Endothelial cell of umbilical vein (primary cell): ENCODE measurements at regions not wholly inside any gene's neighbourhood (a gene's known extent, or its start where the extent isn't known, plus 50 kb on each side); places are given as distances from the start of the nearest gene placed in this dataset.

Experiments used
- BruUV-seq: library from RNA; stranded (reverse); fragments of 400-500 nt; replicated peaks from 2 replicates; lab custom pipeline; 2021; lab: Mats Ljungman, UMichigan
- CTCF ChIA-PET: fragments of 300-600, 350-600 bp; sonication (Branson Sonifier 250); formaldehyde crosslinking; loops from one replicate; lab custom pipeline; 2021; ENCODE audit warnings: antibody characterized with exemption, inconsistent platforms; lab: Charles Lee
- POLR2A ChIA-PET: fragments of 300-600, 350-600 bp; sonication (Branson Sonifier 250); formaldehyde crosslinking; loops from one replicate; lab custom pipeline; 2021; ENCODE audit warnings: antibody characterized with exemption, inconsistent platforms; lab: Charles Lee
- DNase-seq: peaks from one replicate; pipeline ENCODE4 v3.0.0-alpha.2; 2011; ENCODE audit warnings: low read depth, low spot score
- FAIRE-seq: peaks from 2 replicates; lab custom pipeline; 2011; peaks lifted over from hg19 to GRCh38; lab: Jason Lieb, UNC
- H2AFZ ChIP-seq: 2 replicates; pipeline ENCODE4 v1.6.0; 2012; ENCODE audit warnings: low read depth, low read length, control low read depth, inconsistent platforms
- H3K27ac ChIP-seq: 2 replicates; pipeline ENCODE4 v1.5.1; 2011; ENCODE audit warnings: low read depth, mild to moderate bottlenecking, control low read depth, low read length, moderate library complexity; ENCODE audit not compliant: insufficient read depth
- H3K27me3 ChIP-seq, 2 experiments: 2 replicates each; pipeline versions ENCODE4 v1.6.0 to v1.6.1; 2011; ENCODE audit warnings: low read length in 2 of 2, mixed read lengths in 1 of 2; ENCODE audit not compliant: control insufficient read depth in 2 of 2, insufficient read depth in 2 of 2
- H3K36me3 ChIP-seq, 2 experiments: 2 replicates in 1 of 2; 3 replicates in 1 of 2; pipeline ENCODE4 v1.5.1; 2011; ENCODE audit warnings: low read length in 2 of 2, mild to moderate bottlenecking in 1 of 2, moderate library complexity in 1 of 2; ENCODE audit not compliant: control insufficient read depth in 2 of 2, insufficient read depth in 2 of 2; ENCODE audit errors: extremely low read depth in 1 of 2
- H3K4me1 ChIP-seq: 3 replicates; pipeline ENCODE4 v1.5.1; 2011; ENCODE audit warnings: mild to moderate bottlenecking, low read length; ENCODE audit not compliant: control insufficient read depth, insufficient read depth; ENCODE audit errors: extremely low read depth
- H3K4me2 ChIP-seq: 2 replicates; pipeline ENCODE4 v1.6.1; 2011; ENCODE audit warnings: low read length, control low read depth, mixed read lengths; ENCODE audit not compliant: insufficient read depth
- H3K4me3 ChIP-seq, 3 experiments: fragments of 200-600 bp in 1 of 3; sonication (generic), shearing (Covaris generic) in 1 of 3; replicated peaks in 1 of 3; 2 replicates each; pipeline ENCODE4 v1.5.1; 2011 to 2016; ENCODE audit warnings: control low read depth in 3 of 3, low read length in 3 of 3, mild to moderate bottlenecking in 2 of 3, inconsistent platforms in 1 of 3, low read depth in 1 of 3, moderate library complexity in 1 of 3; ENCODE audit not compliant: insufficient read depth in 1 of 3
- H3K79me2 ChIP-seq: 2 replicates; pipeline ENCODE4 v1.6.0; 2012; ENCODE audit warnings: low read length, inconsistent platforms; ENCODE audit not compliant: control insufficient read depth, insufficient read depth
- H3K9ac ChIP-seq: replicated peaks from 2 replicates; pipeline ENCODE3; 2011; ENCODE audit warnings: low read length, control low read depth; ENCODE audit not compliant: insufficient read depth; ENCODE audit errors: extremely low read depth
- H3K9me1 ChIP-seq: replicated peaks from 3 replicates; pipeline ENCODE4 v1.6.0; 2011; ENCODE audit warnings: mild to moderate bottlenecking, low read length; ENCODE audit not compliant: control insufficient read depth, insufficient read depth; ENCODE audit errors: extremely low read depth
- H3K9me3 ChIP-seq: replicated peaks from 2 replicates; pipeline ENCODE4 v1.5.1; 2012; ENCODE audit warnings: low read length, inconsistent platforms; ENCODE audit not compliant: control insufficient read depth, insufficient read depth
- H4K20me1 ChIP-seq: replicated peaks from 2 replicates; pipeline ENCODE3; 2011; ENCODE audit warnings: mild to moderate bottlenecking, low read length; ENCODE audit not compliant: control insufficient read depth, insufficient read depth; ENCODE audit errors: extremely low read depth
- EZH2 ChIP-seq: IDR thresholded peaks from 2 replicates; pipeline ENCODE4 v1.6.1; 2012; ENCODE audit warnings: borderline replicate concordance, low read depth, mild to moderate bottlenecking, moderate library complexity, low read length, inconsistent platforms; ENCODE audit not compliant: severe bottlenecking
- FOS ChIP-seq: IDR thresholded peaks from 2 replicates; pipeline ENCODE4 v1.6.1; 2011; ENCODE audit warnings: mild to moderate bottlenecking, low read length, moderate library complexity, borderline replicate concordance; ENCODE audit not compliant: insufficient read depth
- GATA2 ChIP-seq: IDR thresholded peaks from 2 replicates; pipeline ENCODE4 v1.7.0; 2011; ENCODE audit warnings: low read depth, mild to moderate bottlenecking, moderate library complexity, mixed read lengths, low read length; ENCODE audit not compliant: insufficient read length, insufficient read depth
- JUN ChIP-seq: IDR thresholded peaks from 2 replicates; pipeline ENCODE4 v1.6.1; 2011; ENCODE audit warnings: borderline replicate concordance, low read depth; ENCODE audit not compliant: insufficient read length, insufficient read depth
- MYC ChIP-seq: IDR thresholded peaks from one replicate; pipeline ENCODE4 v1.6.1; 2011; ENCODE audit warnings: mild to moderate bottlenecking, low read depth, low read length
- POLR2A ChIP-seq: IDR thresholded peaks from 2 replicates; pipeline ENCODE4 v1.6.1; 2012; ENCODE audit warnings: low read depth, mild to moderate bottlenecking, control low read depth, low read length
- POLR2AphosphoS5 ChIP-seq: IDR thresholded peaks from 2 replicates; pipeline ENCODE4 v1.6.1; 2012; ENCODE audit warnings: low read depth, mild to moderate bottlenecking, control low read depth, low read length, moderate library complexity; ENCODE audit not compliant: insufficient read depth
- dilution Hi-C: fragments of 300-500 bp; cut with MboI; formaldehyde crosslinking; loops from one replicate; pipeline ENCODE4 v1.15.0; 2019; ENCODE audit warnings: low sequenced_read_pairs; ENCODE audit not compliant: extremely low pct_ligation_motif_present
- intact Hi-C: fragments of 100-400 bp; cut with micrococcal nuclease; formaldehyde crosslinking; loops from one replicate; pipeline ENCODE4 v1.10.0; 2022
- TF ChIP-seq, protein P1 (sequence below): IDR thresholded peaks from 2 replicates; pipeline ENCODE4 v1.6.1; 2011; ENCODE audit not compliant: insufficient read depth, insufficient read length
- TF ChIP-seq, protein P2 (sequence below), 2 donors: IDR thresholded peaks; 1 replicate in 1 of 2; 2 replicates in 1 of 2; pipeline ENCODE4 v1.5.1; 2011; ENCODE audit warnings: low read length in 2 of 2, mild to moderate bottlenecking in 2 of 2, moderate library complexity in 2 of 2, control low read depth in 1 of 2, inconsistent platforms in 1 of 2, low read depth in 1 of 2; ENCODE audit not compliant: insufficient read depth in 1 of 2; ENCODE audit errors: extremely low read depth in 1 of 2

DNA sequence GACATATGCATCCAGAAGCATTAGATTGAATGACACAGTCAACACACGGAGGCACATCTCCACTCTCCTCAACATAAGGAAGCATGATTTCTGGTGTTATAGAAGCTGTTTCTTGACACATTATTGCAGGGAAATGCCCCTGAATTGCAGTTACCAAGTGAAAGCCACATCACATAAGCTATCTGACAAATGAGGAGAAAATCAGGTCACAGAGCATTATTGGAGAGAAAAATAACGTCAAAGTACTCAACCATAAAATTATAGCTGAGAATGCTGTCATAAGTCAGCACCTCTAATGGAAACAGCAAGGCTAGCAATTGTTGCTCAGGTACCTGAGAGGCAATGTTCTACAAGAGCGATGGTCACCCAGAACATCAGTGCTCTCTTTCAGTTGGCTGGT, 169.9 kb upstream of the PALMD start:
- POLR2A ChIA-PET = no interaction called here
- FAIRE-seq (no peak), DNase-seq (no peak)
- no peak overlapping the region for H3K4me2 ChIP-seq
- intact Hi-C loops = no loop called here
- CTCF ChIA-PET = no interaction called here
- H3K27ac ChIP-seq = no peak overlapping the region
- no peaks in the 10 kb centered on the region for H3K9me3 ChIP-seq
- no peaks in the 10 kb centered on the region for H3K27me3 ChIP-seq
- H3K36me3 ChIP-seq = no peaks in the 10 kb centered on the region
- H4K20me1 ChIP-seq = no peaks in the 10 kb centered on the region
- no peak overlapping the region for H3K4me3 ChIP-seq
- no peak for TF ChIP-seq GATA2
- TF ChIP-seq, protein P1, sequence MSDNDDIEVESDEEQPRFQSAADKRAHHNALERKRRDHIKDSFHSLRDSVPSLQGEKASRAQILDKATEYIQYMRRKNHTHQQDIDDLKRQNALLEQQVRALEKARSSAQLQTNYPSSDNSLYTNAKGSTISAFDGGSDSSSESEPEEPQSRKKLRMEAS = no peak
- TF ChIP-seq POLR2A = no peak
- TF ChIP-seq FOS = no peak
- no peak for TF ChIP-seq EZH2
- no peak for TF ChIP-seq POLR2AphosphoS5
- TF ChIP-seq MYC = no peak
- no peak for TF ChIP-seq JUN
- TF ChIP-seq, protein P2, sequence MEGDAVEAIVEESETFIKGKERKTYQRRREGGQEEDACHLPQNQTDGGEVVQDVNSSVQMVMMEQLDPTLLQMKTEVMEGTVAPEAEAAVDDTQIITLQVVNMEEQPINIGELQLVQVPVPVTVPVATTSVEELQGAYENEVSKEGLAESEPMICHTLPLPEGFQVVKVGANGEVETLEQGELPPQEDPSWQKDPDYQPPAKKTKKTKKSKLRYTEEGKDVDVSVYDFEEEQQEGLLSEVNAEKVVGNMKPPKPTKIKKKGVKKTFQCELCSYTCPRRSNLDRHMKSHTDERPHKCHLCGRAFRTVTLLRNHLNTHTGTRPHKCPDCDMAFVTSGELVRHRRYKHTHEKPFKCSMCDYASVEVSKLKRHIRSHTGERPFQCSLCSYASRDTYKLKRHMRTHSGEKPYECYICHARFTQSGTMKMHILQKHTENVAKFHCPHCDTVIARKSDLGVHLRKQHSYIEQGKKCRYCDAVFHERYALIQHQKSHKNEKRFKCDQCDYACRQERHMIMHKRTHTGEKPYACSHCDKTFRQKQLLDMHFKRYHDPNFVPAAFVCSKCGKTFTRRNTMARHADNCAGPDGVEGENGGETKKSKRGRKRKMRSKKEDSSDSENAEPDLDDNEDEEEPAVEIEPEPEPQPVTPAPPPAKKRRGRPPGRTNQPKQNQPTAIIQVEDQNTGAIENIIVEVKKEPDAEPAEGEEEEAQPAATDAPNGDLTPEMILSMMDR (IDR thresholded peaks at IDR 0.05; ENCODE audit: extremely low read depth in 1 of 2, insufficient read depth in 1 of 2, low read depth in 1 of 2, low read length in 2 of 2) = no peak
- H3K9ac ChIP-seq = no peak overlapping the region
- no peaks in the 10 kb centered on the region for H3K9me1 ChIP-seq
- H3K79me2 ChIP-seq = no peaks in the 10 kb centered on the region
- dilution Hi-C loops = no loop called here
- BruUV-seq = no TSS peak
- no peaks in the 10 kb centered on the region for H3K4me1 ChIP-seq
- no peak overlapping the region for H2AFZ ChIP-seq
